GM12878 (cell line): ENCODE measurements at regions not wholly inside any gene's neighbourhood (a gene's known extent, or its start where the extent isn't known, plus 50 kb on each side); places are given as distances from the start of the nearest gene placed in this dataset.

Experiments
- CTCF ChIP-seq, 3 experiments: IDR thresholded peaks in 2 of 3; conservative IDR thresholded peaks in 1 of 3; 2 replicates each; pipeline ENCODE4 v1.5.1; 2011; ENCODE audit warnings: low read depth in 3 of 3, low read length in 3 of 3, mild to moderate bottlenecking in 3 of 3, control low read depth in 2 of 3, moderate library complexity in 2 of 3, inconsistent platforms in 1 of 3, mixed read lengths in 1 of 3; ENCODE audit not compliant: control insufficient read depth in 2 of 3, insufficient read depth in 1 of 3; ENCODE audit errors: extremely low read depth in 1 of 3
- NRF1 ChIP-seq: conservative IDR thresholded peaks from 2 replicates; pipeline ENCODE4 v1.6.1; 2011; ENCODE audit warnings: mild to moderate bottlenecking, low read depth, low read length, improper control_type of control experiment
- SPI1 ChIP-seq: IDR thresholded peaks from 2 replicates; pipeline ENCODE4 v1.6.1; 2011; ENCODE audit warnings: low read depth, mild to moderate bottlenecking, low read length, moderate library complexity, borderline replicate concordance; ENCODE audit not compliant: insufficient read depth
- ZBED1 ChIP-seq: IDR thresholded peaks from 2 replicates; pipeline ENCODE4 v1.6.1; 2016; ENCODE audit warnings: borderline replicate concordance

- no peak for TF ChIP-seq NRF1
- no peak for TF ChIP-seq CTCF (IDR thresholded peaks at IDR 0.05 in 2 of 3, conservative IDR thresholded peaks at IDR 0.05 in 1 of 3; ENCODE audit: control insufficient read depth in 2 of 3, extremely low read depth in 1 of 3, insufficient read depth in 1 of 3, low read depth in 3 of 3, low read length in 3 of 3)
- TF ChIP-seq ZBED1: no peak
- TF ChIP-seq SPI1: no peak
These were observed 92.3 kb upstream of the BACE2 start for GRCh38 chr21:41075656-41076055.
